ENCODE measurements at regions not wholly inside any gene's neighbourhood (a gene's known extent, or its start where the extent isn't known, plus 50 kb on each side); places are given as distances from the start of the nearest gene placed in this dataset.

DNA sequence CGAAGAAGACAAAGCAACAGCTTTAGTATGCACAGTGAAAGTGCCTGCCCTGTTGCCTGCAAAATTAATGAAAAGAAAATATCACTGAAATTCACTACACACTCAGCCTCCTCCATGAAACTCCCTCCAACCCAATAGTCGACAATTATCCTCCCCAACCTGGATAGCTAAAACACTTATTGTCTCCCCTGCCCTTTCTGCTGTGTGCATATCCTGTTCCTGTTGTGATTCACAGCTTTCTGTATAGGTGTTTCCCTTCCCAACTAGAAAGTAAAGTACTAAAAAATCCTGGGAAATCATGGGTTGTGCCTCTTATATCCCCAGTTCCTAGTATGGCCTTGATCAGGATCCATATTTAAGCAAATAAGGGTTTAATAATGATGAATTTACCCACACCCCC lies 412.1 kb downstream of the LTN1 start:
- TF ChIP-seq, protein P1, sequence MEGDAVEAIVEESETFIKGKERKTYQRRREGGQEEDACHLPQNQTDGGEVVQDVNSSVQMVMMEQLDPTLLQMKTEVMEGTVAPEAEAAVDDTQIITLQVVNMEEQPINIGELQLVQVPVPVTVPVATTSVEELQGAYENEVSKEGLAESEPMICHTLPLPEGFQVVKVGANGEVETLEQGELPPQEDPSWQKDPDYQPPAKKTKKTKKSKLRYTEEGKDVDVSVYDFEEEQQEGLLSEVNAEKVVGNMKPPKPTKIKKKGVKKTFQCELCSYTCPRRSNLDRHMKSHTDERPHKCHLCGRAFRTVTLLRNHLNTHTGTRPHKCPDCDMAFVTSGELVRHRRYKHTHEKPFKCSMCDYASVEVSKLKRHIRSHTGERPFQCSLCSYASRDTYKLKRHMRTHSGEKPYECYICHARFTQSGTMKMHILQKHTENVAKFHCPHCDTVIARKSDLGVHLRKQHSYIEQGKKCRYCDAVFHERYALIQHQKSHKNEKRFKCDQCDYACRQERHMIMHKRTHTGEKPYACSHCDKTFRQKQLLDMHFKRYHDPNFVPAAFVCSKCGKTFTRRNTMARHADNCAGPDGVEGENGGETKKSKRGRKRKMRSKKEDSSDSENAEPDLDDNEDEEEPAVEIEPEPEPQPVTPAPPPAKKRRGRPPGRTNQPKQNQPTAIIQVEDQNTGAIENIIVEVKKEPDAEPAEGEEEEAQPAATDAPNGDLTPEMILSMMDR (IDR thresholded peaks at IDR 0.05), result no peak
- no peak for TF ChIP-seq POLR2A (IDR thresholded peaks at IDR 0.05)
